HUES64 (cell line): ENCODE measurements at regions not wholly inside any gene's neighbourhood (a gene's known extent, or its start where the extent isn't known, plus 50 kb on each side); places are given as distances from the start of the nearest gene placed in this dataset.

Experiments used
- H3K27ac ChIP-seq: 2 replicates; pipeline ENCODE4 v1.7.0; 2013; ENCODE audit warnings: low read depth, low read length, inconsistent platforms
- H3K27me3 ChIP-seq: 2 replicates; pipeline ENCODE4 v1.6.1; 2013; ENCODE audit warnings: mild to moderate bottlenecking, low read length; ENCODE audit not compliant: insufficient read depth
- H3K36me3 ChIP-seq: 2 replicates; pipeline ENCODE4 v1.6.1; 2013; ENCODE audit warnings: mild to moderate bottlenecking, low read length; ENCODE audit not compliant: insufficient read depth
- H3K4me1 ChIP-seq: 2 replicates; pipeline ENCODE4 v1.6.1; 2013; ENCODE audit warnings: mild to moderate bottlenecking, low read length, moderate library complexity; ENCODE audit not compliant: insufficient read depth
- H3K4me3 ChIP-seq: 2 replicates; pipeline ENCODE4 v1.5.1; 2013; ENCODE audit warnings: mild to moderate bottlenecking, low read length, moderate library complexity
- H3K9ac ChIP-seq: 2 replicates; pipeline ENCODE4 v1.6.1; 2013; ENCODE audit warnings: mild to moderate bottlenecking, low read depth, low read length
- H3K9me3 ChIP-seq: 2 replicates; pipeline ENCODE4 v1.6.1; 2013; ENCODE audit warnings: low read depth, low read length; ENCODE audit not compliant: insufficient read depth
- WGBS: fragments of 150-250, 120-280 bp; methylation state at CpG from one replicate; pipeline ENCODE4 v1.1.7; 2013; ENCODE audit warnings: missing lambda C conversion rate; 5-methylcytosine and 5-hydroxymethylcytosine counted together

- 54% methylated on average over 1 of the region's 1 CpG for WGBS
- Histone ChIP-seq H3K9me3 (no peaks in the 10 kb centered on the region), H3K27ac (no peak overlapping the region), H3K4me3 (no peak overlapping the region), H3K27me3 (0 out of 2 replicates have a peak, but pooled peaks cover 2% of the 10 kb centered on the region), H3K36me3 (no peaks in the 10 kb centered on the region), H3K9ac (no peak overlapping the region), H3K4me1 (no peaks in the 10 kb centered on the region)
Observed at GRCh38 chr5:6936031-6936430, 222.8 kb downstream of the TENT4A start.

GRCh38 chr5:6937677-6938076 lies 224.4 kb downstream of the TENT4A start:
- 87% methylated on average over 3 of the region's 3 CpGs for WGBS
- H3K9ac ChIP-seq = no peak overlapping the region

GRCh38 chr5:6941631-6942030 lies 228.4 kb downstream of the TENT4A start:
- Histone ChIP-seq H3K9ac (no peak overlapping the region), H3K9me3 (no peaks in the 10 kb centered on the region), H3K27me3 (no peaks in the 10 kb centered on the region), H3K27ac (no peak overlapping the region), H3K4me1 (no peaks in the 10 kb centered on the region), H3K36me3 (no peaks in the 10 kb centered on the region), H3K4me3 (no peak overlapping the region)
- 94% methylated on average over 3 of the region's 3 CpGs for WGBS

More at GRCh38 chr5:6937677-6938076, 224.4 kb downstream of the TENT4A start:
- Histone ChIP-seq H3K36me3 (no peaks in the 10 kb centered on the region), H3K27ac (no peak overlapping the region), H3K4me3 (no peak overlapping the region), H3K9me3 (no peaks in the 10 kb centered on the region), H3K27me3 (0 out of 2 replicates have a peak, but pooled peaks cover 2% of the 10 kb centered on the region), H3K4me1 (no peaks in the 10 kb centered on the region)

- H3K4me3 ChIP-seq = no peak overlapping the region
- no peaks in the 10 kb centered on the region for H3K9me3 ChIP-seq
- no peaks in the 10 kb centered on the region for H3K27me3 ChIP-seq
- 93% methylated on average over 11 of the region's 11 CpGs for WGBS
- no peak overlapping the region for H3K9ac ChIP-seq
- H3K27ac ChIP-seq = 0 out of 2 replicates have a peak overlapping the region, but pooled peaks have one; percentile 28
- no peaks in the 10 kb centered on the region for H3K4me1 ChIP-seq
- no peaks in the 10 kb centered on the region for H3K36me3 ChIP-seq
Observed at GRCh38 chr5:6943197-6944112, 230.2 kb downstream of the TENT4A start.

GRCh38 chr5:6948562-6948961 lies 235.3 kb downstream of the TENT4A start:
- Histone ChIP-seq H3K27me3 (no peaks in the 10 kb centered on the region), H3K36me3 (no peaks in the 10 kb centered on the region), H3K9ac (no peak overlapping the region), H3K4me3 (no peak overlapping the region), H3K27ac (no peak overlapping the region), H3K9me3 (no peaks in the 10 kb centered on the region), H3K4me1 (no peaks in the 10 kb centered on the region)
- 95% methylated on average over 1 of the region's 2 CpGs for WGBS

GRCh38 chr5:6949230-6949629 lies 236.0 kb downstream of the TENT4A start:
- Histone ChIP-seq H3K36me3 (no peaks in the 10 kb centered on the region), H3K4me3 (no peak overlapping the region), H3K9me3 (no peaks in the 10 kb centered on the region), H3K27me3 (no peaks in the 10 kb centered on the region), H3K4me1 (no peaks in the 10 kb centered on the region), H3K27ac (no peak overlapping the region), H3K9ac (no peak overlapping the region)
- WGBS = 92% methylated on average over 3 of the region's 3 CpGs

- Histone ChIP-seq H3K9me3 (no peaks in the 10 kb centered on the region), H3K9ac (no peak overlapping the region), H3K4me3 (no peak overlapping the region), H3K4me1 (no peaks in the 10 kb centered on the region), H3K36me3 (no peaks in the 10 kb centered on the region), H3K27me3 (no peaks in the 10 kb centered on the region), H3K27ac (no peak overlapping the region)
- WGBS = 92% methylated on average over 2 of the region's 2 CpGs
Observed at GRCh38 chr5:6950250-6950649, 237.0 kb downstream of the TENT4A start.

- H3K27me3 ChIP-seq = no peaks in the 10 kb centered on the region
- no peak overlapping the region for H3K9ac ChIP-seq
- H3K27ac ChIP-seq = no peak overlapping the region
- H3K36me3 ChIP-seq = no peaks in the 10 kb centered on the region
- no peaks in the 10 kb centered on the region for H3K9me3 ChIP-seq
- no peaks in the 10 kb centered on the region for H3K4me1 ChIP-seq
- WGBS = 70% methylated on average over 4 of the region's 5 CpGs
- no peak overlapping the region for H3K4me3 ChIP-seq
Observed at GRCh38 chr5:6950860-6951259, 237.6 kb downstream of the TENT4A start.

- no peak overlapping the region for H3K27ac ChIP-seq
- H3K4me3 ChIP-seq = no peak overlapping the region
- no peaks in the 10 kb centered on the region for H3K36me3 ChIP-seq
- WGBS = 93% methylated on average over 2 of the region's 2 CpGs
- H3K27me3 ChIP-seq = no peaks in the 10 kb centered on the region
- H3K4me1 ChIP-seq = peaks cover 3% of the 10 kb centered on the region; the same call in 1 of the 2 replicates
- no peak overlapping the region for H3K9ac ChIP-seq
- no peaks in the 10 kb centered on the region for H3K9me3 ChIP-seq
Observed at GRCh38 chr5:6961123-6961522, 247.9 kb downstream of the TENT4A start.

- Histone ChIP-seq H3K4me1 (peaks cover 4% of the 10 kb centered on the region; the same call in 1 of the 2 replicates), H3K36me3 (no peaks in the 10 kb centered on the region), H3K9ac (no peak overlapping the region), H3K27ac (no peak overlapping the region), H3K4me3 (no peak overlapping the region), H3K27me3 (no peaks in the 10 kb centered on the region), H3K9me3 (no peaks in the 10 kb centered on the region)
- WGBS = 78% methylated on average over 12 of the region's 12 CpGs
Observed at GRCh38 chr5:6961837-6962635, 248.8 kb downstream of the TENT4A start.

- Histone ChIP-seq H3K27ac (no peak overlapping the region), H3K9ac (no peak overlapping the region), H3K9me3 (0 out of 2 replicates have a peak, but pooled peaks cover 1% of the 10 kb centered on the region), H3K4me3 (no peak overlapping the region), H3K36me3 (no peaks in the 10 kb centered on the region), H3K27me3 (no peaks in the 10 kb centered on the region), H3K4me1 (peaks cover 3% of the 10 kb centered on the region; the same call in 1 of the 2 replicates)
- WGBS = 88% methylated on average over 2 of the region's 2 CpGs
Observed at GRCh38 chr5:6976971-6977370, 263.7 kb downstream of the TENT4A start.
